HEK293 (cell line): ENCODE measurements at regions not wholly inside any gene's neighbourhood (a gene's known extent, or its start where the extent isn't known, plus 50 kb on each side); places are given as distances from the start of the nearest gene placed in this dataset.

ENCODE experiments used
- SCRT1 ChIP-seq: fragments of 450-650 bp; formaldehyde crosslinking; IDR thresholded peaks from 2 replicates; pipeline ENCODE4 v1.5.1; 2016; ENCODE audit warnings: missing biosample characterization, missing genetic modification characterization, borderline replicate concordance
- ZBTB17 ChIP-seq: fragments of 450-650 bp; formaldehyde crosslinking; IDR thresholded peaks from 2 replicates; pipeline ENCODE4 v1.5.1; 2016; ENCODE audit warnings: missing biosample characterization, missing genetic modification characterization
- ZBTB48 ChIP-seq: fragments of 450-650 bp; formaldehyde crosslinking; IDR thresholded peaks from 2 replicates; pipeline ENCODE4 v1.5.1; 2016; ENCODE audit warnings: missing biosample characterization, missing genetic modification characterization
- ZNF398 ChIP-seq: fragments of 450-650 bp; formaldehyde crosslinking; IDR thresholded peaks from 2 replicates; pipeline ENCODE4 v1.5.1; 2017; ENCODE audit warnings: missing biosample characterization, missing genetic modification characterization
- ZNF585B ChIP-seq: fragments of 450-650 bp; formaldehyde crosslinking; IDR thresholded peaks from 2 replicates; pipeline ENCODE4 v1.5.1; 2016; ENCODE audit warnings: missing biosample characterization, missing genetic modification characterization
- ZNF629 ChIP-seq: fragments of 450-650 bp; formaldehyde crosslinking; IDR thresholded peaks from 2 replicates; pipeline ENCODE4 v1.5.1; 2017; ENCODE audit warnings: missing biosample characterization, missing genetic modification characterization
- ZNF777 ChIP-seq: fragments of 450-650 bp; formaldehyde crosslinking; IDR thresholded peaks from 2 replicates; pipeline ENCODE4 v1.5.1; 2017; ENCODE audit warnings: missing biosample characterization, missing genetic modification characterization, borderline replicate concordance
- TF ChIP-seq, protein P1 (sequence below): fragments of 450-650 bp; formaldehyde crosslinking; IDR thresholded peaks from 2 replicates; pipeline ENCODE4 v1.5.1; 2016; ENCODE audit warnings: missing biosample characterization, missing genetic modification characterization
- TF ChIP-seq, protein P2 (sequence below): fragments of 450-650 bp; formaldehyde crosslinking; optimal IDR thresholded peaks from 2 replicates; pipeline ENCODE3; 2016; ENCODE audit warnings: missing biosample characterization, mild to moderate bottlenecking, missing genetic modification characterization
- TF ChIP-seq, protein P3 (sequence below): fragments of 450-650 bp; formaldehyde crosslinking; IDR thresholded peaks from 2 replicates; pipeline ENCODE4 v1.5.1; 2016; ENCODE audit warnings: missing biosample characterization, missing genetic modification characterization
- TF ChIP-seq, protein P4 (sequence below): fragments of 450-650 bp; formaldehyde crosslinking; IDR thresholded peaks from 2 replicates; pipeline ENCODE4 v1.5.1; 2016; ENCODE audit warnings: missing biosample characterization, missing genetic modification characterization

- TF ChIP-seq ZNF398 (no peak), ZBTB48 (tag by site-specific recombination) (no peak), ZNF777 (tag by site-specific recombination) (no peak), ZNF629 (no peak), ZNF585B (tag by site-specific recombination) (no peak), SCRT1 (tag by site-specific recombination) (no peak), ZBTB17 (no peak)
- TF ChIP-seq, protein P1, sequence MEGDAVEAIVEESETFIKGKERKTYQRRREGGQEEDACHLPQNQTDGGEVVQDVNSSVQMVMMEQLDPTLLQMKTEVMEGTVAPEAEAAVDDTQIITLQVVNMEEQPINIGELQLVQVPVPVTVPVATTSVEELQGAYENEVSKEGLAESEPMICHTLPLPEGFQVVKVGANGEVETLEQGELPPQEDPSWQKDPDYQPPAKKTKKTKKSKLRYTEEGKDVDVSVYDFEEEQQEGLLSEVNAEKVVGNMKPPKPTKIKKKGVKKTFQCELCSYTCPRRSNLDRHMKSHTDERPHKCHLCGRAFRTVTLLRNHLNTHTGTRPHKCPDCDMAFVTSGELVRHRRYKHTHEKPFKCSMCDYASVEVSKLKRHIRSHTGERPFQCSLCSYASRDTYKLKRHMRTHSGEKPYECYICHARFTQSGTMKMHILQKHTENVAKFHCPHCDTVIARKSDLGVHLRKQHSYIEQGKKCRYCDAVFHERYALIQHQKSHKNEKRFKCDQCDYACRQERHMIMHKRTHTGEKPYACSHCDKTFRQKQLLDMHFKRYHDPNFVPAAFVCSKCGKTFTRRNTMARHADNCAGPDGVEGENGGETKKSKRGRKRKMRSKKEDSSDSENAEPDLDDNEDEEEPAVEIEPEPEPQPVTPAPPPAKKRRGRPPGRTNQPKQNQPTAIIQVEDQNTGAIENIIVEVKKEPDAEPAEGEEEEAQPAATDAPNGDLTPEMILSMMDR, result no peak
- TF ChIP-seq, protein P2, sequence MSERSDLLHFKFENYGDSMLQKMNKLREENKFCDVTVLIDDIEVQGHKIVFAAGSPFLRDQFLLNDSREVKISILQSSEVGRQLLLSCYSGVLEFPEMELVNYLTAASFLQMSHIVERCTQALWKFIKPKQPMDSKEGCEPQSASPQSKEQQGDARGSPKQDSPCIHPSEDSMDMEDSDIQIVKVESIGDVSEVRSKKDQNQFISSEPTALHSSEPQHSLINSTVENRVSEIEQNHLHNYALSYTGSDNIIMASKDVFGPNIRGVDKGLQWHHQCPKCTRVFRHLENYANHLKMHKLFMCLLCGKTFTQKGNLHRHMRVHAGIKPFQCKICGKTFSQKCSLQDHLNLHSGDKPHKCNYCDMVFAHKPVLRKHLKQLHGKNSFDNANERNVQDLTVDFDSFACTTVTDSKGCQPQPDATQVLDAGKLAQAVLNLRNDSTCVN (tag by site-specific recombination), result no peak
- TF ChIP-seq, protein P3, sequence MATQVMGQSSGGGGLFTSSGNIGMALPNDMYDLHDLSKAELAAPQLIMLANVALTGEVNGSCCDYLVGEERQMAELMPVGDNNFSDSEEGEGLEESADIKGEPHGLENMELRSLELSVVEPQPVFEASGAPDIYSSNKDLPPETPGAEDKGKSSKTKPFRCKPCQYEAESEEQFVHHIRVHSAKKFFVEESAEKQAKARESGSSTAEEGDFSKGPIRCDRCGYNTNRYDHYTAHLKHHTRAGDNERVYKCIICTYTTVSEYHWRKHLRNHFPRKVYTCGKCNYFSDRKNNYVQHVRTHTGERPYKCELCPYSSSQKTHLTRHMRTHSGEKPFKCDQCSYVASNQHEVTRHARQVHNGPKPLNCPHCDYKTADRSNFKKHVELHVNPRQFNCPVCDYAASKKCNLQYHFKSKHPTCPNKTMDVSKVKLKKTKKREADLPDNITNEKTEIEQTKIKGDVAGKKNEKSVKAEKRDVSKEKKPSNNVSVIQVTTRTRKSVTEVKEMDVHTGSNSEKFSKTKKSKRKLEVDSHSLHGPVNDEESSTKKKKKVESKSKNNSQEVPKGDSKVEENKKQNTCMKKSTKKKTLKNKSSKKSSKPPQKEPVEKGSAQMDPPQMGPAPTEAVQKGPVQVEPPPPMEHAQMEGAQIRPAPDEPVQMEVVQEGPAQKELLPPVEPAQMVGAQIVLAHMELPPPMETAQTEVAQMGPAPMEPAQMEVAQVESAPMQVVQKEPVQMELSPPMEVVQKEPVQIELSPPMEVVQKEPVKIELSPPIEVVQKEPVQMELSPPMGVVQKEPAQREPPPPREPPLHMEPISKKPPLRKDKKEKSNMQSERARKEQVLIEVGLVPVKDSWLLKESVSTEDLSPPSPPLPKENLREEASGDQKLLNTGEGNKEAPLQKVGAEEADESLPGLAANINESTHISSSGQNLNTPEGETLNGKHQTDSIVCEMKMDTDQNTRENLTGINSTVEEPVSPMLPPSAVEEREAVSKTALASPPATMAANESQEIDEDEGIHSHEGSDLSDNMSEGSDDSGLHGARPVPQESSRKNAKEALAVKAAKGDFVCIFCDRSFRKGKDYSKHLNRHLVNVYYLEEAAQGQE, result no peak
- TF ChIP-seq, protein P4, sequence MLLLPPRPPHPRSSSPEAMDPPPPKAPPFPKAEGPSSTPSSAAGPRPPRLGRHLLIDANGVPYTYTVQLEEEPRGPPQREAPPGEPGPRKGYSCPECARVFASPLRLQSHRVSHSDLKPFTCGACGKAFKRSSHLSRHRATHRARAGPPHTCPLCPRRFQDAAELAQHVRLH (tag by site-specific recombination), result no peak
These were observed 219.5 kb downstream of the SOX11 start for GRCh38 chr2:5911718-5912117.
